Suppressor macrophage (primary cell): ENCODE measurements at regions not wholly inside any gene's neighbourhood (a gene's known extent, or its start where the extent isn't known, plus 50 kb on each side); places are given as distances from the start of the nearest gene placed in this dataset.
"Not testable (repeated sequence)": the region's sequence is repeated elsewhere in the genome, so short reads cannot be mapped to it uniquely, and the experiment has no call there.

Experiments used
- DNase-seq, 4 experiments: peaks; one replicate each; pipeline ENCODE4 v3.0.0-alpha.2; 2020 to 2022

- no peak for DNase-seq
Measured at GRCh38 chr10:28733245-28733644, 55.9 kb downstream of the BAMBI start.

GRCh38 chr10:28733647-28734046 lies 56.3 kb downstream of the BAMBI start:
- no peak for DNase-seq

- peak in 2 of 4 experiments; percentile 3 for DNase-seq
Measured at GRCh38 chr10:28734938-28735759, 57.8 kb downstream of the BAMBI start.

- DNase-seq: no peak
Measured at GRCh38 chr10:28737096-28737495, 59.8 kb downstream of the BAMBI start.

- DNase-seq: peak; percentile 2 to 52 (median 20)
Measured at GRCh38 chr10:28738200-28738599, 60.9 kb downstream of the BAMBI start.

GRCh38 chr10:28743576-28743975 lies 66.3 kb downstream of the BAMBI start:
- DNase-seq: no peak

GRCh38 chr10:28744069-28744768 lies 66.9 kb downstream of the BAMBI start:
- peak in 2 of 4 experiments; percentile 6 to 19 for DNase-seq

- DNase-seq: no peak
Measured at GRCh38 chr10:28754930-28755718, 77.8 kb downstream of the BAMBI start.

- DNase-seq: no peak
Measured at GRCh38 chr10:28761084-28761846, 83.9 kb downstream of the BAMBI start.

- no peak for DNase-seq
Measured at GRCh38 chr10:28763471-28764170, 86.3 kb downstream of the BAMBI start.

- no peak for DNase-seq
Measured at GRCh38 chr10:28765641-28766040, 88.3 kb downstream of the BAMBI start.

GRCh38 chr10:28768227-28768626 lies 90.9 kb downstream of the BAMBI start:
- no peak for DNase-seq

- no peak for DNase-seq
Measured at GRCh38 chr10:28769091-28769604, 91.8 kb downstream of the BAMBI start.

- DNase-seq: not testable (repeated sequence)
Measured at GRCh38 chr10:28771580-28772090, 94.3 kb downstream of the BAMBI start.

- no peak for DNase-seq
Measured at GRCh38 chr10:28774051-28774995, 97.0 kb downstream of the BAMBI start.

- DNase-seq: no peak
Measured at GRCh38 chr10:28775773-28776172, 98.5 kb downstream of the BAMBI start.

- DNase-seq: no peak
Measured at GRCh38 chr10:28776519-28776918, 99.2 kb downstream of the BAMBI start.

- no peak for DNase-seq
Measured at GRCh38 chr10:28777911-28778310, 100.6 kb downstream of the BAMBI start.

GRCh38 chr10:28778524-28778923 lies 101.2 kb downstream of the BAMBI start:
- no peak for DNase-seq

GRCh38 chr10:28781296-28781695 lies 104.0 kb downstream of the BAMBI start:
- DNase-seq: no peak
